Common myeloid progenitor, CD34-positive (primary cell): ENCODE measurements at regions not wholly inside any gene's neighbourhood (a gene's known extent, or its start where the extent isn't known, plus 50 kb on each side); places are given as distances from the start of the nearest gene placed in this dataset.

Experiments
- CTCF ChIA-PET: fragments of 350-600 bp; sonication (Branson Sonifier 250); formaldehyde crosslinking; loops from one replicate; lab custom pipeline; 2021; ENCODE audit warnings: antibody characterized with exemption; lab: Charles Lee
- POLR2A ChIA-PET: fragments of 350-600 bp; sonication (Branson Sonifier 250); formaldehyde crosslinking; loops from one replicate; lab custom pipeline; 2021; ENCODE audit warnings: antibody characterized with exemption; lab: Charles Lee
- DNase-seq, 3 donors: peaks; one replicate each; pipeline versions ENCODE4 v3.0.0 to v3.0.0-alpha.2; 2013
- H3K27ac ChIP-seq, 2 experiments: 1 replicate in 1 of 2; 2 replicates in 1 of 2; pipeline ENCODE4 v1.7.0; 2013; ENCODE audit warnings: inconsistent platforms in 2 of 2, low read length in 2 of 2, mild to moderate bottlenecking in 2 of 2, low read depth in 1 of 2, moderate library complexity in 1 of 2; ENCODE audit not compliant: severe bottlenecking in 2 of 2, insufficient read depth in 1 of 2, poor library complexity in 1 of 2
- H3K27me3 ChIP-seq, 5 experiments: replicated peaks in 2 of 5; 1 replicate in 3 of 5; 2 replicates in 2 of 5; pipeline versions ENCODE4 v1.6.1 to v1.7.0; 2013; ENCODE audit warnings: low read length in 4 of 5, mild to moderate bottlenecking in 2 of 5, moderate library complexity in 2 of 5, inconsistent platforms in 1 of 5; ENCODE audit not compliant: insufficient read depth in 5 of 5, control insufficient read depth in 4 of 5
- H3K36me3 ChIP-seq, 4 experiments: 1 replicate in 2 of 4; 2 replicates in 2 of 4; pipeline versions ENCODE4 v1.6.1 to v1.7.0; 2013; ENCODE audit warnings: low read length in 3 of 4, control low read depth in 1 of 4, mild to moderate bottlenecking in 1 of 4; ENCODE audit not compliant: control insufficient read depth in 4 of 4, insufficient read depth in 4 of 4
- H3K4me1 ChIP-seq, 4 experiments: 1 replicate in 3 of 4; 2 replicates in 1 of 4; pipeline versions ENCODE4 v1.6.1 to v1.7.1; 2013; ENCODE audit warnings: low read length in 3 of 4, mild to moderate bottlenecking in 3 of 4, control low read depth in 1 of 4, inconsistent platforms in 1 of 4, moderate library complexity in 1 of 4; ENCODE audit not compliant: control insufficient read depth in 4 of 4, insufficient read depth in 4 of 4; ENCODE audit errors: control extremely low read depth in 1 of 4
- H3K4me3 ChIP-seq, 7 experiments: 1 replicate in 4 of 7; 2 replicates in 3 of 7; pipeline versions ENCODE4 v1.5.1 to v1.7.0; 2013; ENCODE audit warnings: mild to moderate bottlenecking in 7 of 7, low read length in 6 of 7, moderate library complexity in 6 of 7, inconsistent platforms in 2 of 7, low read depth in 2 of 7, control low read depth in 1 of 7; ENCODE audit not compliant: insufficient read depth in 4 of 7, control insufficient read depth in 1 of 7; ENCODE audit errors: extremely low read depth in 1 of 7
- H3K9me3 ChIP-seq, 5 experiments: 1 replicate in 4 of 5; 2 replicates in 1 of 5; pipeline versions ENCODE4 v1.6.1 to v1.7.1; 2013; ENCODE audit warnings: low read length in 4 of 5, mild to moderate bottlenecking in 2 of 5, inconsistent platforms in 1 of 5, low read depth in 1 of 5, moderate library complexity in 1 of 5; ENCODE audit not compliant: control insufficient read depth in 4 of 5, insufficient read depth in 2 of 5; ENCODE audit errors: control extremely low read depth in 1 of 5
- WGBS: methylation state at CpG from one replicate; pipeline ENCODE4 v1.1.5; 2013; ENCODE audit not compliant: insufficient coverage; 5-methylcytosine and 5-hydroxymethylcytosine counted together

DNA sequence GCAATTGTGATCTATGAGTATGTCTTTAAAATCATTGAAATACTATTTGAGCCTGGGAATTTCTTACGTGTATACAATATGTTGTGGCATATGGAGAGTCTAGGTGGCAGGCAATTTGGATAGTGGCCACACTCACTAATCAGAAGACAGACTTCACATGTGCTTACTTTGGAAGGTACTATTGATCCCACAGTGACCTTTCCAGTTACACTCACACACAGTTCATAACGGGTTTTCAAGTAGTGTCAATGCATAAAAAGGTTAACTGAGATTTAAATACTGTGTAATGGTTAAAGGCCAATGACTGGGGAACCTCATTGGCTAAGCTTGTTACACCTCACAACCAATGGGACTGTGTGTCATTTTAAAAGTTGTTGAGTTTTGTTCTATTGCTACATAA lies 783.2 kb downstream of the RPA4 start:
- ChIA-PET CTCF (no interaction called here), POLR2A (no interaction called here)
- Histone ChIP-seq H3K27ac (no peak overlapping the region), H3K9me3 (no peaks in the 10 kb centered on the region), H3K36me3 (no peaks in the 10 kb centered on the region), H3K4me3 (no peak overlapping the region), H3K4me1 (no peaks in the 10 kb centered on the region), H3K27me3 (peaks cover 0 to 4% (median 0%) of the 10 kb centered on the region in 5 experiments)
- DNase-seq = no peak
- no CpG with 5 or more reads among the region's 2 CpGs for WGBS

DNA sequence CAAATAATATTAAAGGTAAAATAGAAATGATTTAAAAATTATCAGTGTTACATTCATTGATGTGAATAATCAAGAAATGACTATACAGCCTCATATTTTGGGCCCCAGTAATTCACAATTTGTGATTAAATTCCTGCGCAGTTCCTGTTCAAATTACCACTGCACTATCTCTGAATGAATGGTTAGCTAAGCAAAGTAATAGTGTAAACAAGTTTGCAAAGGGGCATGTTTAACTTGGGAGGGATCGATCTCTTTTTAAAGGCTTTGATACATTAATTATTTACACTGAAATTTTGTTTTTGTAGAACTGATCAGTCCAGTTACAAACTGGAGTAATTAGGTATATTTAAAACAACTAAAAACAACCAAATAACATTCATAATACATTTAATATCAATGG lies 784.4 kb downstream of the RPA4 start:
- CTCF ChIA-PET = no interaction called here
- no CpG with 5 or more reads among the region's 2 CpGs for WGBS
- H3K27ac ChIP-seq = no peak overlapping the region
- H3K4me1 ChIP-seq = no peaks in the 10 kb centered on the region
- no peaks in the 10 kb centered on the region for H3K36me3 ChIP-seq
- POLR2A ChIA-PET = no interaction called here
- DNase-seq = no peak
- H3K27me3 ChIP-seq = peaks cover 0 to 4% (median 0%) of the 10 kb centered on the region in 5 experiments
- H3K4me3 ChIP-seq = no peak overlapping the region
- no peaks in the 10 kb centered on the region for H3K9me3 ChIP-seq

DNA sequence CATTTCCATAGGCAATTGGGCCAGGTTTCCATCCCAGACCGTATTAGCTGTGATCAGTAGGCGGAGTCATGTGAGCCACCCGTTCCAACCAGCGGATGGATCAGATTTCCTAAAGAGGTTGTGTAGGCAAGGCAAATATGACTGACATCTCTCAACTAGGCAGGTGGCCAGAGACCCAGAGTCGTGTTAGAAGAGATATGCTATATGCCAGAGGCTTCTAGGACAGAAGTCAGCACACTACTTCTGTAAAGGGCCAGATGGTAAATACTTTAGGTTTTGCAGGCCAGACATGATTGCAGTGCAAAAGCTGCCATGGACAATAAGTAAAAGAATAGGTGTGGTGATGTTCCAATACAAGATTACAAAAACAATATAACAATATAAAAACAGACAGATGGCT lies 788.4 kb downstream of the RPA4 start:
- Histone ChIP-seq H3K27ac (no peak overlapping the region), H3K36me3 (no peaks in the 10 kb centered on the region), H3K4me1 (no peaks in the 10 kb centered on the region), H3K4me3 (no peak overlapping the region), H3K9me3 (no peaks in the 10 kb centered on the region), H3K27me3 (peaks cover 0 to 3% (median 0%) of the 10 kb centered on the region in 5 experiments)
- 91% methylated on average over 5 of the region's 5 CpGs for WGBS
- ChIA-PET CTCF (no interaction called here), POLR2A (no interaction called here)
- no peak for DNase-seq

DNA sequence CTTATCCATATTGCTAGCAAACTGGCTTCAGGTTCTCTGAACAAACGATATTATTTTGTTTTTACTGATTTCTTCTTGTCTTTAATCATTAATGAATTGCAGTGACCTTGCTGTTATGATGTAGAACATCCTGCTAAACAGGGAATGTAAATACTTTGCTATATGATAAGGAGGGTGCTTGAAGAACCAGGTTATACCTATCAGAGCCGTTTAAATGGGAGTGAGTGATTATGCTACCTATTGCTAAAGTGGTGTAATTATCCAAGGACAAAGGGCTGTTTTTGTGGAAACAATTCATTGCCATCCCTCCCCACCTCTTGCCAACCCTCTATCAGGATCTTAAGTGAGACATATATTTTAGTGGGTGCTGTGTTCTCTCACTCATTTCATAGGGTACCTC lies 788.9 kb downstream of the RPA4 start:
- Histone ChIP-seq H3K4me3 (no peak overlapping the region), H3K27me3 (peaks cover 0 to 3% (median 0%) of the 10 kb centered on the region in 5 experiments), H3K9me3 (no peaks in the 10 kb centered on the region), H3K27ac (no peak overlapping the region), H3K4me1 (no peaks in the 10 kb centered on the region), H3K36me3 (no peaks in the 10 kb centered on the region)
- ChIA-PET POLR2A (no interaction called here), CTCF (no interaction called here)
- WGBS = no CpG with 5 or more reads among the region's 2 CpGs
- DNase-seq = no peak

DNA sequence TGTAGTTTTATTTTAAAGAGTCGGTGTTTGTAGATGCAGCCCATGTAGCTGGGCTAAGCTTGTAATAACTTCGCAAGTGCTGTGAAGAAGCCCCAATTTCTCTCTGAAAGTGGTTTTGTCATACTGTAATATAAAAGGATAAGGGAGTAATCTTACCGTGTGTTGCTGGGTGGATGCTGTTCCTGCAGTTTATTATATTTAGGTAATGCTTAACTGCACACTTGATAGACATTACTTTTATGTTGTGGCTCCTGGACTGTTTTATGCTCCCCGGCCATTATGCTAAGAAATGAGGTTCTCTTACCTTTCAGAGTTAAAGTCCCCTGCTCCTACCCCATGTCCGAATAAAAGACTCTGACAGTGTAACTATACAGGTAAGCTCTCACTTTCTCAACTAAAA lies 789.4 kb downstream of the RPA4 start:
- Histone ChIP-seq H3K27me3 (peaks cover 0 to 3% (median 0%) of the 10 kb centered on the region in 5 experiments), H3K36me3 (no peaks in the 10 kb centered on the region), H3K4me3 (no peak overlapping the region), H3K27ac (no peak overlapping the region), H3K9me3 (no peaks in the 10 kb centered on the region), H3K4me1 (no peaks in the 10 kb centered on the region)
- CTCF ChIA-PET = no interaction called here
- WGBS = 98% methylated on average over 4 of the region's 5 CpGs
- POLR2A ChIA-PET = no interaction called here
- no peak for DNase-seq

DNA sequence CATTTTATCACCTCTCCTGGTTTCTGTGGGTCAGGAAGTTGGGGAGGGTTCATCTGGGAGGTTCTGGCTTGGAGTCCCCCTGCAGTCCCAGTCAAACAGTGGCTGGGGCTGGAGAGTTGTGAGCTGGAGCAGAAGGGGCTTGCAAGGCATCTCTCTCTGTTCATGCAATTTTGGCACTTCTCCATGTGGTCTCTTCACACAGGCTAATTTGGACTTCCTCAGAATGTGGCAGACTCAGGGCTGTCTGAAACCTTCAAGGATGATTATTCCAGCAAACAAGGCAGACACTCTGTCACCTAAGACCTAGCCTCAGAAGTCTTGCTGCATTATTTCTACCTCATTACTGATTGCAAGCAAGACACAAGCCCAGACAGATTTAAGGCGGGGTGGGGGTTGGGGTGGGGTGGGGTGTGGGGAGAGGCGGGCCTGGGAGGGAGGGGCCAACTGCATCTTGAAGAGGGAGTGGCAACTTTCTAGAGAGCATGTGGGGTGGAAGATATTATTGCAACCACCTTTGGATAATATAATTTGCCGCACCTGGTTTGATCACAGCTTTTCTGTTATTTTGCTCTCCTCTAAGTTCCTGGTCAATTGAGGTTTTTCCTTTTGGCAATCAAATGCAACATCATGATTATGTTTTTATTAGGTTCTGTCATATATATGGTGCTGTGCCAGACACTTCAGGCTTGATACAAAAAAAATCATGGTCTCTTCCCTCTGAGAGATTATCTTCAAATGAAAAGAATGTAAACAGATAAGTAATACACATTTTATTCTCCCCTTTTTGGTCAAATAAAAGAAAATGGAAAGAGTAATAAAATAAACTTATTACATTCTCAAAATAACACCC lies 799.5 kb downstream of the RPA4 start:
- Histone ChIP-seq H3K36me3 (no peaks in the 10 kb centered on the region), H3K4me3 (no peak overlapping the region), H3K9me3 (no peaks in the 10 kb centered on the region), H3K27me3 (no peaks in the 10 kb centered on the region), H3K27ac (no peak overlapping the region), H3K4me1 (no peaks in the 10 kb centered on the region)
- 100% methylated on average over 1 of the region's 3 CpGs for WGBS
- peak in 2 of 3 donors; percentile 21 for DNase-seq
- CTCF ChIA-PET = interaction anchor here (0.6 kb wide), 1 partner anchor 98 kb away, joined by 3 read pairs; no protein-coding TSS in a partner anchor
- POLR2A ChIA-PET = no interaction called here

DNA sequence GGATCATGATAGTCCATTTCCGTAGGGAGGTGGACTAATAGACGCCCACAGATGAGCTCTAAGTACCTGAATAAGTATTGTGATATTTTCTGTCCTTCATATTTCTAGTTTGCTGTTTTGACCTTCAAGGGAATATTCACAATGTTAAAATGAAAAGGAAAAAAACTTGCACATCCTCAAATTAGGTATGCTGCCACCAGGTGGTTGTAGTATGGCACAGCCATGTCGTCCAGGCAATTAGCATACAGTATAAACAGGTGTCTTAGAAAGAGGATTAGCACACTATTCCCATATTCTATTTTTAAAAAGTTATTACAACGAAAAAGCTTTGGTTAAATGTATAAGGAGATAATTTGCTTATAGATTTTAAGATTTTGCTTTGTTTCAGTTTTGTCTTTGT lies 802.0 kb downstream of the RPA4 start:
- no peaks in the 10 kb centered on the region for H3K27me3 ChIP-seq
- DNase-seq = peak; percentile 22 to 50 (median 46)
- H3K4me1 ChIP-seq = no peaks in the 10 kb centered on the region
- H3K27ac ChIP-seq = no peak overlapping the region
- ChIA-PET POLR2A (no interaction called here), CTCF (interaction anchor here (1.2 to 1.6 kb wide), 2 partner anchors 16 to 55 kb away, joined by 3 to 5 read pairs; no protein-coding TSS in a partner anchor)
- no peaks in the 10 kb centered on the region for H3K36me3 ChIP-seq
- no peak overlapping the region for H3K4me3 ChIP-seq
- H3K9me3 ChIP-seq = no peaks in the 10 kb centered on the region
- WGBS = no CpG with 5 or more reads among the region's 4 CpGs
